ENCODE measurements at regions not wholly inside any gene's neighbourhood (a gene's known extent, or its start where the extent isn't known, plus 50 kb on each side); places are given as distances from the start of the nearest gene placed in this dataset.

GRCh38 chrX:14398725-14399124, 130.6 kb upstream of the GLRA2 start:
- TF ChIP-seq, protein P1, sequence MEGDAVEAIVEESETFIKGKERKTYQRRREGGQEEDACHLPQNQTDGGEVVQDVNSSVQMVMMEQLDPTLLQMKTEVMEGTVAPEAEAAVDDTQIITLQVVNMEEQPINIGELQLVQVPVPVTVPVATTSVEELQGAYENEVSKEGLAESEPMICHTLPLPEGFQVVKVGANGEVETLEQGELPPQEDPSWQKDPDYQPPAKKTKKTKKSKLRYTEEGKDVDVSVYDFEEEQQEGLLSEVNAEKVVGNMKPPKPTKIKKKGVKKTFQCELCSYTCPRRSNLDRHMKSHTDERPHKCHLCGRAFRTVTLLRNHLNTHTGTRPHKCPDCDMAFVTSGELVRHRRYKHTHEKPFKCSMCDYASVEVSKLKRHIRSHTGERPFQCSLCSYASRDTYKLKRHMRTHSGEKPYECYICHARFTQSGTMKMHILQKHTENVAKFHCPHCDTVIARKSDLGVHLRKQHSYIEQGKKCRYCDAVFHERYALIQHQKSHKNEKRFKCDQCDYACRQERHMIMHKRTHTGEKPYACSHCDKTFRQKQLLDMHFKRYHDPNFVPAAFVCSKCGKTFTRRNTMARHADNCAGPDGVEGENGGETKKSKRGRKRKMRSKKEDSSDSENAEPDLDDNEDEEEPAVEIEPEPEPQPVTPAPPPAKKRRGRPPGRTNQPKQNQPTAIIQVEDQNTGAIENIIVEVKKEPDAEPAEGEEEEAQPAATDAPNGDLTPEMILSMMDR (IDR thresholded peaks at IDR 0.05; ENCODE audit: extremely low read depth in 1 of 2, insufficient read depth in 1 of 2, low read depth in 1 of 2, low read length in 2 of 2) = no peak
- no peak for TF ChIP-seq POLR2AphosphoS5 (IDR thresholded peaks at IDR 0.05; ENCODE audit: insufficient read depth, low read depth, low read length)
- no peak for TF ChIP-seq POLR2A (IDR thresholded peaks at IDR 0.05; ENCODE audit: low read depth, low read length)
- no peak for TF ChIP-seq MAX (IDR thresholded peaks at IDR 0.05; ENCODE audit: insufficient read depth, insufficient read length)
- no peak for TF ChIP-seq EZH2 (IDR thresholded peaks at IDR 0.05; ENCODE audit: borderline replicate concordance, low read depth, low read length, severe bottlenecking)

Data from endothelial cell of umbilical vein (primary cell).